BLaER1 (cell line): ENCODE measurements at regions not wholly inside any gene's neighbourhood (a gene's known extent, or its start where the extent isn't known, plus 50 kb on each side); places are given as distances from the start of the nearest gene placed in this dataset.

Experiments used
- H3K27ac ChIP-seq: shearing (Covaris generic); formaldehyde crosslinking; 2 replicates; pipeline ENCODE4 v1.8.1; 2022
- H3K27me3 ChIP-seq: shearing (Covaris generic); formaldehyde crosslinking; 2 replicates; pipeline ENCODE4 v1.8.1; 2022
- H3K36me3 ChIP-seq: shearing (Covaris generic); formaldehyde crosslinking; 2 replicates; pipeline ENCODE4 v1.8.1; 2022
- H3K4me1 ChIP-seq: shearing (Covaris generic); formaldehyde crosslinking; 2 replicates; pipeline ENCODE4 v1.8.1; 2022
- H3K4me2 ChIP-seq: shearing (Covaris generic); formaldehyde crosslinking; 2 replicates; pipeline ENCODE4 v1.8.1; 2022
- H3K4me3 ChIP-seq: shearing (Covaris generic); formaldehyde crosslinking; 2 replicates; pipeline ENCODE4 v1.8.1; 2022
- H3K9ac ChIP-seq: shearing (Covaris generic); formaldehyde crosslinking; 2 replicates; pipeline ENCODE4 v1.8.1; 2022
- H3K9me3 ChIP-seq: shearing (Covaris generic); formaldehyde crosslinking; 2 replicates; pipeline ENCODE4 v1.8.1; 2022
- H4K20me1 ChIP-seq: shearing (Covaris generic); formaldehyde crosslinking; 2 replicates; pipeline ENCODE4 v1.8.1; 2022
- Cebpa-rat ChIP-seq: shearing (Covaris generic); IDR thresholded peaks from 2 replicates; pipeline ENCODE4 v1.8.1; 2022

DNA sequence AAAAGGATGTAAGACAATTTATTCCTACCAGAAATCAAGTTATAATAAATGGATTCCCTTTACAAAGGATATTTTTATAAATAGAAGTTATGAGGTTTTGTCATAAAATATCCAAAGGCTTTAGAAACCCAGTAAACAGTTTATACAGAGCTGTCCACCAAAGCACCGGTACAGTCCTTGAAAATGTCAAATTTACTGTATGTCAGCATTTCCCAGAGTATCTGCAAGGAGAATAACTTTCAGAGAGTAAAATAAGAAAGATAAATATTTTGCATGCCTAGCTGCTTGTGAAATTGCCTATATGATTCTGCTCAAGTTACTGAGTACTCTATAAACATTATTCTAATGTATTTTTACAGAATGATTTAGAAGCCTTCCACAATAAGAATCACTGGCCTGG is 923.3 kb upstream of the DDX18 start:
- Histone ChIP-seq H3K27me3 (no peaks in the 10 kb centered on the region), H3K36me3 (no peaks in the 10 kb centered on the region), H3K27ac (no peak overlapping the region), H3K9me3 (peaks cover 12% of the 10 kb centered on the region), H3K4me3 (no peak overlapping the region), H3K9ac (no peak overlapping the region), H3K4me2 (no peak overlapping the region), H3K4me1 (no peaks in the 10 kb centered on the region), H4K20me1 (no peaks in the 10 kb centered on the region)
- TF ChIP-seq Cebpa-rat: no peak

DNA sequence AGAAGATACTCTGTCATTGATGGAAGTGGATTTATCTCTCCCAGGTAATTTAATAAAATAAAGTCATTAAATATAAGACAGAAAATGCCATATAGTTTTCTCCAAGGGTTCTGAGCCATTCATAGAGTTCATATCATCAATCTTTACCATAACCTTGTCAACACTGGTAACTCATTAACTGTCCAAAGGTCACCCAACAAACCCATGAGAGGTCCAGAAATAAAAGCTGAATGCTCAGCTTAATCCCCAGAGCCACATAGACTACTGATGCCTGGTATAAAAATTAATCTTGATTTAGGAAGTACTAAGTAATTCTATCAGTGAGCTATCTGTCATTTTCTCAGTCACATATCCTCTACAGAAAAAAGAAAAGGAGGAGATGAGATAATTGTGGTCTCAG is 903.0 kb upstream of the DDX18 start:
- H3K27ac ChIP-seq: no peak overlapping the region
- H4K20me1 ChIP-seq: no peaks in the 10 kb centered on the region
- H3K9ac ChIP-seq: no peak overlapping the region
- H3K36me3 ChIP-seq: no peaks in the 10 kb centered on the region
- TF ChIP-seq Cebpa-rat: no peak
- H3K4me3 ChIP-seq: no peak overlapping the region
- no peaks in the 10 kb centered on the region for H3K27me3 ChIP-seq
- no peak overlapping the region for H3K4me2 ChIP-seq
- no peaks in the 10 kb centered on the region for H3K9me3 ChIP-seq
- H3K4me1 ChIP-seq: no peaks in the 10 kb centered on the region

DNA sequence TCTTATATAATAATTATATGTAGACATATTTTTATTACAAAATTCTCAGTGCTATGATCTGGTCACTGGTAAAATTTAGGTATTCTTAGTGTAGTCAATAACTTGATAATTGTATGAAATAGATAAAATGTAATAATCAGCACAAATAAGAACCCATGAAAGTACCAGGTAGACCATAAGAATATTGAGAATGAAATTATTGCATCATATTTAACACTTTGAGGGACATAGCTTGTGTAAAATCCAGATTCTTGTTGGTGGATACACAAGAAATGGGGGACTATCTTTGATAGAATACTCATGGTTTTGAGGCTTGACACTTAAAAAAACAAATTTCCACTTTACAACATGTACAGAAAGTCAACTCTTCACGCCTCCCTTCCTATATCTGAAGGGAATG is 898.8 kb upstream of the DDX18 start:
- Histone ChIP-seq H3K27ac (no peak overlapping the region), H3K9me3 (no peaks in the 10 kb centered on the region), H3K4me2 (no peak overlapping the region), H4K20me1 (no peaks in the 10 kb centered on the region), H3K36me3 (no peaks in the 10 kb centered on the region), H3K9ac (no peak overlapping the region), H3K4me1 (no peaks in the 10 kb centered on the region), H3K27me3 (no peaks in the 10 kb centered on the region), H3K4me3 (no peak overlapping the region)
- peak; percentile 11; the same call in 1 of the 2 replicates for TF ChIP-seq Cebpa-rat

DNA sequence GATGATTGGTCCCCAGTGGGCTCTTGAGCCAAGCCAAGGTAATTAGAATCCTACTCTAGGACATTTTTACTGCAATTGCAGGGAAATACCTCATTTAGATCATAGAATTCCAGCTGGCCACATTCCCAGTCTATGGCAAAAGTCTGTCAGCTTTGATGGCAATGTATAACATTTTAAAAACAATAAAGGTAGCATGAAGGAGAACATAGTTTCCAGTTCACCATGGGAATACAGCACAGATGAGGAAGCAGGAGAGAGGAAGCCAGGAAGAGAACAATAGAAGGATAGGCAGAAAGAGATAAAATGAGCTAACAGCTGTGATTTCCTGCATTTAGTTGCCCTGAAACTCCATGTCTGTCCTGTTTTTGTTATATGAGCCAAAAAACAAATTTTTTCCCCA is 897.3 kb upstream of the DDX18 start:
- no peak for TF ChIP-seq Cebpa-rat
- no peak overlapping the region for H3K27ac ChIP-seq
- H3K9ac ChIP-seq: no peak overlapping the region
- no peaks in the 10 kb centered on the region for H4K20me1 ChIP-seq
- no peaks in the 10 kb centered on the region for H3K9me3 ChIP-seq
- H3K36me3 ChIP-seq: no peaks in the 10 kb centered on the region
- H3K4me3 ChIP-seq: no peak overlapping the region
- no peaks in the 10 kb centered on the region for H3K4me1 ChIP-seq
- H3K27me3 ChIP-seq: no peaks in the 10 kb centered on the region
- H3K4me2 ChIP-seq: no peak overlapping the region

DNA sequence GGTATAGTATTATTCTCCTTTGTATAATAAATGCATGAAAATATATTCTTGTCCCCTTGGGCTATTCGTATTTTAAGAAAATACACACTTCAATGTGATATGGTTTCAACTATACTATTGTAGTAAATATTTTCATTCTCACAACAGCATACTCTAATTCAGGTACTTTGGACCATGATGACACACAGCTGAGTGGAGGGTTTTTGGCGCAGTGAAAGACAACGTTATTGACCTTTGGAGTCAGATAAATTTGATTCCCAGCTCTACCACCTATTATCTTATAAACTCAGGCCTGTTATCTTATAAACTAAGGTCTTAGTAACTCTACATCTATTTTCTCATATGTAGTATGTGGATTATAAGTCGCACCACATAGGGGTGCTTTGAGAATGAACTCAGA is 895.9 kb upstream of the DDX18 start:
- TF ChIP-seq Cebpa-rat: no peak
- Histone ChIP-seq H3K4me1 (no peaks in the 10 kb centered on the region), H3K27me3 (no peaks in the 10 kb centered on the region), H3K4me2 (no peak overlapping the region), H3K27ac (no peak overlapping the region), H3K36me3 (no peaks in the 10 kb centered on the region), H3K9me3 (no peaks in the 10 kb centered on the region), H3K4me3 (no peak overlapping the region), H4K20me1 (no peaks in the 10 kb centered on the region), H3K9ac (no peak overlapping the region)

DNA sequence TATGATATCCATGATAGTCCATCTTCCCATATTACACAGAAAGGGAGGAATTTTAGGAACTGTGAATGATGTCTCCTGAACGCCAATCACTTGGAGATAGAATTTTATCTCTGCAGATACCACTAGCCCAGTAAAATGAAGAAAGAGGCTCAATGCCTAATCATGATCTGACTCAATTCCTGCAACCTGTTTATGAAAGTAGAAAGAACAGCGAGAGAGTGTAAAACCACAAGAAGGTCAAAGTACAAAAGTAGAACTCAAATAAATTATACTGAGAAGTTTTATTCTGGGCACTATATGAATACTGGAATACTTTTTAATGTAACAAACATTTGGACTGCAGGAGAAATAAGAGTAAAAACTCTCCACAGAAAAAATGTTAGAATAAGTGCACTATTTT is 892.1 kb upstream of the DDX18 start:
- no peak overlapping the region for H3K9ac ChIP-seq
- no peaks in the 10 kb centered on the region for H3K36me3 ChIP-seq
- no peak overlapping the region for H3K27ac ChIP-seq
- no peak overlapping the region for H3K4me2 ChIP-seq
- no peaks in the 10 kb centered on the region for H4K20me1 ChIP-seq
- H3K4me3 ChIP-seq: no peak overlapping the region
- H3K4me1 ChIP-seq: no peaks in the 10 kb centered on the region
- H3K9me3 ChIP-seq: no peaks in the 10 kb centered on the region
- TF ChIP-seq Cebpa-rat: no peak
- H3K27me3 ChIP-seq: no peaks in the 10 kb centered on the region

DNA sequence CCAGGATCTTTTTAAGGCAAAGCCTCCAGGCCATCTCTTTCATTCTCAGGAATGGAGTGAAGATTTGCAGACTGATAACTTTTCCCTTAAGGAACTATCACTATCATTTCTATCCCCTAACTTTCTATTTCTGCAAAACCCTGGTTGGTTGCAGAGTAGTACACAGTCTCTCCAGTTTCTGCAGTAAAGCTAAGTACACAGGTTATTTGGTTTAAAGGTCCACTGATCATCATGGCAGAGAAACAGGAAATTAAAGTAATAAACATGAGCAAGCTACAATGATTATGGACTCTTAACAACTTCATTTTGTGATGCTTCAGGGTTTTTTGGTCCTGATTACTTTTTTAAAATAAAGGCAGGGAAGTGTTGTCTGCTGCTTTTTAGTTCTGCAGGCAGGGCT is 890.0 kb upstream of the DDX18 start:
- H3K4me3 ChIP-seq: no peak overlapping the region
- H4K20me1 ChIP-seq: no peaks in the 10 kb centered on the region
- no peak overlapping the region for H3K9ac ChIP-seq
- no peaks in the 10 kb centered on the region for H3K9me3 ChIP-seq
- H3K36me3 ChIP-seq: no peaks in the 10 kb centered on the region
- H3K4me2 ChIP-seq: no peak overlapping the region
- H3K27ac ChIP-seq: no peak overlapping the region
- TF ChIP-seq Cebpa-rat: no peak
- H3K4me1 ChIP-seq: no peaks in the 10 kb centered on the region
- H3K27me3 ChIP-seq: no peaks in the 10 kb centered on the region

DNA sequence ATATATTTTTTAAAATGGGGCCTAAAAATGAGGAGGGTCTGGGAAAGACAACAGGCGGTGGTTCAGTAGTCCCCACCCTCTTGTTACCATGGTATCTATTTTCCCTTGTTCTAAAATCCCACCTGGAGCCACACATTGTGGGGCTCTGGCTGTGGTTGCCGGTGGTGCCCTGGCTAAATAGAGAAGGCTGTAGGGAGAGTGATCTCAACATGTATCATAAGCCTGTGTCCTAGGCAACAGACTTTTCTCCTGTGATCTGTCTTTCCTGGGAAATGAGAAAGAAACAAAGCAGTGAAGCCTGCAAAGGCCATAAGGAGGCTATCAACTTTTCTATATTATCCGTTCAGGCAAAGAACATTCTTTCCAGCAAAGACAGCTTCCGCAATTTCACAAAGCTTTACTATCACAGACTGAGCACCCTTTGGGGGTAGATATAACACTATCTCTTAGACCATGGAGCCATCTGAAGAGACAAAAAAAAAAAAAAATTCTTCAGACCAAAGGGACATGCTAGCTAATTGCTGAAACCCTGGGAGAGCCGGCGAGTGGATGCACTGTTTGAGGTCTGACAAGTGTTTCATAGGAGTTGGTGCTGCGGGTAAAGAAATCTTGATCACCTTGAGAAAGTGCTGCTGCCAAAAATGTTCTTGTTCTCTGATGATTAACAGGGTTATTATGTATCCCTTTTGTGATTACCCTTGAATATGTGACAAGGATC is 879.2 kb upstream of the DDX18 start:
- H4K20me1 ChIP-seq: no peaks in the 10 kb centered on the region
- no peak overlapping the region for H3K9ac ChIP-seq
- H3K4me2 ChIP-seq: no peak overlapping the region
- no peaks in the 10 kb centered on the region for H3K27me3 ChIP-seq
- TF ChIP-seq Cebpa-rat: no peak
- H3K4me1 ChIP-seq: no peaks in the 10 kb centered on the region
- H3K36me3 ChIP-seq: no peaks in the 10 kb centered on the region
- H3K4me3 ChIP-seq: no peak overlapping the region
- H3K9me3 ChIP-seq: no peaks in the 10 kb centered on the region
- H3K27ac ChIP-seq: no peak overlapping the region

DNA sequence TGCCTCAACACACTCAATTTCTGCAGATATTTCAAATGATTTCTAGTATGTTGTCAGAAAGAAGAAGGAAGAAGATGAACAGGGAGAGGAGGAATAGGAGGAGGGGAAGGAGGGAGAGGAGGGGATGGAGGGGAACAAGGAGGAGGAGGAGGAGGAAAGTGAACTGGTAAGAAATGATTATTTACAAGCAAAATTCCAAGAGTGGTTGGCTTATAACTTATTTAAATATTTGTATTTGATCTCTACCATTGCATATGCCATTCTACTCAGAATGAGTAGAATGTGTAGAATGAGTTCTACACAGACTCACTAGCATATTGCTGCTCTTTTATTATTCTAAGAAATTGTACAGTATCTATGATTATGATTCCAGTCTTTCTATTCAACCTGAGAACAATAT is 866.2 kb upstream of the DDX18 start:
- TF ChIP-seq Cebpa-rat: no peak

DNA sequence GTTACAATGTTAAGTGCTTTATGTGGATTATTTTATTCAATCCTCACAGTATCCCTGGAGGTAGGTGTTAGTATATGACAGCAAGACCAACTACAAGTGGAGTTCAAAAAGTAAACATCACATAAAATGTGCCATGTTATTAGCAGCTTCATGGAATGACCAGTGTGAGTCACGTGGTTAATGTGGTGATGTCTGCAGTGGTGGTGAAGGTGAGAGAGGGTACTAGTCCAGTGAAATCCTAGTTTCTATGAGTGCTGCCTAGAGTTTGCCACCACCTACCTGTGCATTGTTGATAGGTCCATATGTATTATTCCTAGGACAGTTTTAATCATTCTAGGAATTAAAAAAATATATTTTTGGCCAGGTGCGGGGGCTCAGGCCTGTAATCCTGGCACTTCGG is 865.2 kb upstream of the DDX18 start:
- Histone ChIP-seq H3K9ac (no peak overlapping the region), H3K4me1 (no peaks in the 10 kb centered on the region), H3K4me3 (no peak overlapping the region), H4K20me1 (no peaks in the 10 kb centered on the region), H3K27ac (no peak overlapping the region), H3K9me3 (no peaks in the 10 kb centered on the region), H3K4me2 (no peak overlapping the region), H3K36me3 (no peaks in the 10 kb centered on the region), H3K27me3 (no peaks in the 10 kb centered on the region)
- no peak for TF ChIP-seq Cebpa-rat

More for the DNA sequence above, 866.2 kb upstream of the DDX18 start:
- no peaks in the 10 kb centered on the region for H3K4me1 ChIP-seq
- no peaks in the 10 kb centered on the region for H3K9me3 ChIP-seq
- H3K4me2 ChIP-seq: no peak overlapping the region
- no peaks in the 10 kb centered on the region for H3K36me3 ChIP-seq
- H4K20me1 ChIP-seq: no peaks in the 10 kb centered on the region
- no peak overlapping the region for H3K27ac ChIP-seq
- no peak overlapping the region for H3K4me3 ChIP-seq
- H3K27me3 ChIP-seq: no peaks in the 10 kb centered on the region
- no peak overlapping the region for H3K9ac ChIP-seq

DNA sequence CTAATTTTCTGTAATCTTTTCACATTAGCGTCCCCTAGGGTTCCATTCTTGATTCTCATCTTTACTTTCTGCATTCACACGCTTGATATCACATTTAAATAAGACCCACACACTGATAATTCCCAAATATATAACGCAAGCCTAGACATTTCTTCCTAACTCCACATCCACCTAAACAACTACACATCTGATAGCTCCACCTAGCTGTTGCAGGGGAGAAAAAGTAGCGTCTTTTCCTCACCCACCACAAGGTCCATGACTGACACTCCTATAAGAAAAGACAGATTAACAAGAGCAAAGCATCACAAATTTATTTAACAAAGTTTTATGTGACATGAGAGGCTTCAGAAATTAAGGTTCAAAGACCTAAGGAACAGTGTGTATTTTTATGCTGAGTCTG is 862.2 kb upstream of the DDX18 start:
- no peaks in the 10 kb centered on the region for H3K27me3 ChIP-seq
- H3K4me2 ChIP-seq: no peak overlapping the region
- no peaks in the 10 kb centered on the region for H3K36me3 ChIP-seq
- H4K20me1 ChIP-seq: no peaks in the 10 kb centered on the region
- no peak for TF ChIP-seq Cebpa-rat
- 0 out of 2 replicates have a peak, but pooled peaks cover 8% of the 10 kb centered on the region for H3K9me3 ChIP-seq
- no peak overlapping the region for H3K27ac ChIP-seq
- H3K4me1 ChIP-seq: no peaks in the 10 kb centered on the region
- H3K4me3 ChIP-seq: no peak overlapping the region
- no peak overlapping the region for H3K9ac ChIP-seq
